ENCODE measurements at regions not wholly inside any gene's neighbourhood (a gene's known extent, or its start where the extent isn't known, plus 50 kb on each side); places are given as distances from the start of the nearest gene placed in this dataset.

GRCh38 chr5:115398719-115399118 lies 102.3 kb upstream of the CCDC112 start:
- no peak for TF ChIP-seq CTCF (IDR thresholded peaks at IDR 0.05; ENCODE audit: low read depth, low read length)
- DNase-seq (ENCODE audit: low read depth, low spot score) = peak; percentile 83
- no peak overlapping the region for H3K4me3 ChIP-seq (ENCODE audit: low read depth, low read length)
- in situ Hi-C loops (cut with HindIII; ENCODE audit: low sequenced_read_pairs) = no loop called here

GRCh38 chr5:115396688-115397087 lies 100.2 kb upstream of the CCDC112 start:
- no peak overlapping the region for H3K4me3 ChIP-seq (ENCODE audit: low read depth, low read length)
- TF ChIP-seq CTCF (IDR thresholded peaks at IDR 0.05; ENCODE audit: low read depth, low read length) = no peak
- DNase-seq (ENCODE audit: low read depth, low spot score) = peak; percentile 56
- in situ Hi-C loops (cut with HindIII; ENCODE audit: low sequenced_read_pairs) = no loop called here

- no peak for TF ChIP-seq CTCF (IDR thresholded peaks at IDR 0.05; ENCODE audit: low read depth, low read length)
- in situ Hi-C loops (cut with HindIII; ENCODE audit: low sequenced_read_pairs) = no loop called here
- no peak for DNase-seq (ENCODE audit: low read depth, low spot score)
- H3K4me3 ChIP-seq (ENCODE audit: low read depth, low read length) = no peak overlapping the region
These were observed 99.6 kb upstream of the CCDC112 start for GRCh38 chr5:115396081-115396480.

GRCh38 chr5:115394531-115394930 lies 98.1 kb upstream of the CCDC112 start:
- no peak for DNase-seq (ENCODE audit: low read depth, low spot score)
- no peak for TF ChIP-seq CTCF (IDR thresholded peaks at IDR 0.05; ENCODE audit: low read depth, low read length)
- H3K4me3 ChIP-seq (ENCODE audit: low read depth, low read length) = no peak overlapping the region
- in situ Hi-C loops (cut with HindIII; ENCODE audit: low sequenced_read_pairs) = no loop called here

GRCh38 chr5:115393239-115393638 lies 96.8 kb upstream of the CCDC112 start:
- in situ Hi-C loops (cut with HindIII; ENCODE audit: low sequenced_read_pairs) = no loop called here
- no peak overlapping the region for H3K4me3 ChIP-seq (ENCODE audit: low read depth, low read length)
- no peak for DNase-seq (ENCODE audit: low read depth, low spot score)
- no peak for TF ChIP-seq CTCF (IDR thresholded peaks at IDR 0.05; ENCODE audit: low read depth, low read length)

- H3K4me3 ChIP-seq (ENCODE audit: low read depth, low read length) = no peak overlapping the region
- TF ChIP-seq CTCF (IDR thresholded peaks at IDR 0.05; ENCODE audit: low read depth, low read length) = no peak
- DNase-seq (ENCODE audit: low read depth, low spot score) = no peak
- in situ Hi-C loops (cut with HindIII; ENCODE audit: low sequenced_read_pairs) = no loop called here
These were observed 96.2 kb upstream of the CCDC112 start for GRCh38 chr5:115392611-115393010.

- in situ Hi-C loops (cut with HindIII; ENCODE audit: low sequenced_read_pairs) = no loop called here
- DNase-seq (ENCODE audit: low read depth, low spot score) = no peak
- no peak for TF ChIP-seq CTCF (IDR thresholded peaks at IDR 0.05; ENCODE audit: low read depth, low read length)
- H3K4me3 ChIP-seq (ENCODE audit: low read depth, low read length) = no peak overlapping the region
These were observed 95.3 kb upstream of the CCDC112 start for GRCh38 chr5:115391780-115392179.

All from astrocyte of the spinal cord (primary cell).